ENCODE measurements at regions not wholly inside any gene's neighbourhood (a gene's known extent, or its start where the extent isn't known, plus 50 kb on each side); places are given as distances from the start of the nearest gene placed in this dataset.

DNA sequence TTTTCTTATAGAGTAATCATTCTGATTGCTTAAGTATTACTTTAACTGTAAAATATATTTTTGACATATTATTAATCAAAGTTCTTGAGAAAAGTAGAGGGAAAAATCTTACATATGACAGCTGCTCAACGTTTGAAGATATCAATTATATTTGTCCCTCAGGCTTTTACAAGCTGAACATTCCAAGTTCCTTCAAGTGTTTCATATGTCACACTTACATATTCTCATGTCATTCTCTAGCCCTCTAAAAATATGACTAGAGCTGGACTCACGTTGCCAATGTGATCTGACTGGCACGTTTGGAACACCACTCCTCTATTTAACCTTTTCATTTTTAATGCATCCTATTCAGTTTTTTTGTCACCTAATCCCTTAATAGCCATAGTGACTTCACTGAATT is 492.9 kb downstream of the PCDH18 start:
- no peak for DNase-seq

DNA sequence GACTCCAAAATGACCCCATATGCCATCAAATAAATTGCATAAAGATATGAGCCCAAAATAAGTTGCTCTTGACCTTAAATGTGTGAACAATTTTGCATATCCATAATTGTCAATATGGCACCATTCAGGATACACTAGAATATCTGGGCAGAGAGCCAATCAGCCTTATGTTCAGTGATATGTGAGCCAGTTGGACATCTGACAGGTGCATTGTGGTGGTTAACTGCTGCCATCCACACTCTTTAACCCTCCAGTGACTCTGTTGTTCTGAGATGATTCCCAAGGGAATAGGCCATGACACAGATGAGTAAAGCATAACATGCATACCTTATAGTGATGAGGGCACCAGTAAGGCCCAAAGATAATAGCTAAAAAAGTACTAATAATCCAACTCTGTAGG is 500.1 kb downstream of the PCDH18 start:
- DNase-seq = peak; percentile 11

DNA sequence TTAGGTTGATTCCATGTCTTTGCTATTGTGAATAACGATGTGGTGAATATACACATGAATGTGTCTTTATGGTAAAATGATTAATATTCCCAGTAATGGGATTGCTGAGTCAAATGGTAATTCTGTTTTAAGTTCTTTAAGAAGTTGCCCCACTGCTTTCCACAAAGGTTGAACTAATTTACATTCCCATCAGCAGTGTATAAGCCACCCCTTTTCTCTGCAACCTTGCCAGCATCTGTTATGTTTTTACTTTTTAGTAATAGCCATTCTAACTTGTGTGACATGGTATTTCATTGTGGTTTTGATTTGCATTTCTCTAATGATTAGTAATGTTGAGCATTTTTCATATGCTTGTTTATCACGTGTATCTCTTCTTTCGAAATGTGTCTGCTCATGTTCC is 503.3 kb downstream of the PCDH18 start:
- no peak for DNase-seq

DNA sequence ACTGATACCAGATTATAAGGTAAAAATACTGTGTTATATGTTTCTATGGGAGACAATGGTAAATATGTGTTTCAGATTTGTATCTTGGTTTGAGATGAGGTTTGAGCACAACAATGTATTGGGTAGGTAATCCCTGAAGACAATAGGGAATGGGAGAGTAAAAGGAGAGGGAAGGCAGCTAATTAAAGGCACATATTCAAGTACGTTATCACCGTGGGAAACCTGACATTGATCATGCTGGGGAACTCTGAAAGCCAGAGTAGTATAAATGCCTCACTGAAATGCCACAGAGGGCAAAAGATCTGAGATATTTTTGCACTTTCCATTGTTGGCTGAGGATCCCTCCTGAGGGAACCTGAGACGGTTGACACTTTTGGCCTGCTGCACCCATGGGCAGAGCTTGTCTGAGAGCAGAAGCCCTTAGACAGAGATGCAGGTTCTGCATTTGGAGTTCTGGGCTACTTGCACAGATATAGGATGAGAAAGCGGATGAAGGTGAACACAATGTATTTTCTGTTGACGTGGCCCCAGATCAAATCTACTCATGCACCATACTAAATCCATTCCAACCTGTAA is 506.7 kb downstream of the PCDH18 start:
- DNase-seq = no peak

DNA sequence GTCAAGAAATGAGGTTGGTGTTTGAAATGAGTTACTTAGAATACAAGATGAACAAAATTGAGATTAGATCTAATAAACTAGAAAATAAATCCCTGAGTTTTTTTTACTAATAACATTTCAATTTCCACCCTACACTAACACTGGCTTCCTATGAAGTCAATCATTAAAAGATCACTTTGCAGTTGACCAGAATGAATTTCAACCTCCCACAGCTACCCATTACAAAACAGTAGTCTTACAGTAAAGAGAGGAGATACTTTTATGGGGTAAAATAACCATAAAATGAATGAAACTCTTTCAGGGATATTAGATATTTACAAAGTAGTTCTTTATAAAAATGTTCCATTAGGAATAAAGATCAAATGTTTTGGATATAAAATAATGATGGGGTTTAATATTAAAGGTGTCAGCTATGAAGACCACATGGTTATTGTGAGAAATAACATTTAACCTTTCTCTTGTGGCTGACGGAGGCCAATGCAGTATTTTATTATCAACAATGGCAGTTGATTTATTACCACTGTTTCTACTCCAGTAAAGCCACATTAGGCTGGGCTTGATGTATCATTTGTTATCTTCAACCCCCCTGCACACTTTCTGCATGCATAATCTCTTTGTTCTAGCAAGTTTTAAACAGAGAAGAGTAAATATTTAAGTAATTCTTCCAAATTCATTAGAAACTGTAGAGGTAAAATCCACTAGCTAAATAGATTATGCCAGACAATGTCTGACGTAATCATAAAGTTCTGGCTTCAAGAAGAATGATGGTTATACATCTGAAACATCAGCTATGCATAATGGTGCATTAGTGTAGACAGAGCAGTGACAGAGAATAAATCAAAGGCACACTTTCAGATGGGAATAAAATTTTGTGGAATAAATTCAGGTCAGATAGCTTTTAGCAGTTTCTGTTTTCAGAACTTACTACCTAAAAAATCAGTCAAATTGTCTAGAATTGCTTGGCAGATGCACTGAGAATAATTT is 516.6 kb downstream of the PCDH18 start:
- no peak for DNase-seq

DNA sequence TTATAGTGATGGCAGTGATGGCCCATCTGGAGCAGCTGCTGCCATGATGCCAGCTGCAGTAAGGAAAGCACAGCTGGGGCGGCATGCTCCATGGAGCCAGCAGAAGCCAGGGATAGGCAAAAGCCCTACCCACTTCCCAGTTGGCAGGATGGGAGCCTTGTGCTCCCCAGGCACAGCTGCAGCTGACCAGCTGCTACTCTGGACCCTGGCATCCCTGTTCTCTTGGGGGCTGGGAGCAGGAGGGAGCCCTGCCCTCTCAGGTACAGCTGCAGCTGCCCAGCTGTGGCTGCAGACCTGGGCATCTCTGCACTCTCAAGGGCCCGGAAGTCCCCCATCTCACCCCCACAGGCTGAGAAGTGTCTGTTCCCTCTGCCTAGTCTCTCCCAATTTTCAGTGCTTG is 531.9 kb downstream of the PCDH18 start:
- DNase-seq = no peak

DNA sequence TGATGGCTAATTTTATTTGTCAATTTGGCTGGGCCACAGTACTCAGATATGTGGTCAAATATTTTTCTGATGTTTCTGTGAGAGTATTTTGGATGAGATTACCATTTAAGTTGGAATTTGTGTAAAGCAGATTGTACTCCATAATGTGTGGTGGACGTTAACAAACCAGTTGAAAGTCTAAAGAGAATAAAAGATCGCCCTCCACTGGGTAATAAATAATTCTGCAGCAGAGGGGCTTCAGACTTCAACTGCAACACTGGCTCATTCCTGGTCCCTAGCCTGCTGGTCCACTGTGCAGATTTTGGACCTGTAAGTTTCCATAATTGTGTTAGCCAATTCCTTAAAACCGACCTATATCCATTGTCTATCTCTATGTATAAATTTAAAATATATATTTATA is 540.3 kb downstream of the PCDH18 start:
- DNase-seq = no peak

DNA sequence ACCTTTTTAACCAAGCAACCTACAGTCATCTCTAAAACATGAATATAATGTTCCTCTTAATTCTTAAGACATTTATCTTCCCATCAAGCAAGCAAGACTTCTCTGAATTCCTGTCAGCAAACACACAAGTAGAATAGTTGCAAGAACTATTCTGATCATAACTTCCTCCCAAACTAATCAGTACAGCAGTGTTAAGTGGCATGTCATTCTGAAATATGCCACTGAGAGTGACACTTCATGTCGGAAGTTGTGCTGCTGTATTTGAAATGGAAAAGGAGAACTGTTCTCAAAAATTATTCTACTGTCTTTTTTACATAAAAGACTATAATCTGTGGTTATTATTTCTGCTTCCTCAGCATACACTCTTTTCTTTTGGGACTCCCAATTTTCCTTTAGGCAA is 546.6 kb downstream of the PCDH18 start:
- DNase-seq = no peak

DNA sequence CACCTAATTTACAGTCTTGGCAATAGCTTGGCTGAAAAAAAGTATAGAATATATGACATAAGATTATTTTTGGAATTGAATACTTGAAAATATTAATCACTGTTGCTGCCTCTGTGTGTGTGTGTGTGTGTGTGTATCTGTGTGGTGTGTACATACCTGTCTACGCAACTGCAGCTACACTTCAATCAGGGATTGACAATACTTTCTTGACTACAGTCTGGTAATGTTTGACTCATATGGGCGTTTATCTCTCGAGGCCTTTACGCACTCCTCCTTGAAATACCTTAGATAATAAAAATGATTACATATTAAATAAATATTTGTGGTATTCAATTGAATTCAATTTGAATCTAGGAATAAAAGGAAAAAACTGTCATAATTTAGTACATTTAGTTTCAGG is 565.2 kb downstream of the PCDH18 start:
- no peak for DNase-seq

DNA sequence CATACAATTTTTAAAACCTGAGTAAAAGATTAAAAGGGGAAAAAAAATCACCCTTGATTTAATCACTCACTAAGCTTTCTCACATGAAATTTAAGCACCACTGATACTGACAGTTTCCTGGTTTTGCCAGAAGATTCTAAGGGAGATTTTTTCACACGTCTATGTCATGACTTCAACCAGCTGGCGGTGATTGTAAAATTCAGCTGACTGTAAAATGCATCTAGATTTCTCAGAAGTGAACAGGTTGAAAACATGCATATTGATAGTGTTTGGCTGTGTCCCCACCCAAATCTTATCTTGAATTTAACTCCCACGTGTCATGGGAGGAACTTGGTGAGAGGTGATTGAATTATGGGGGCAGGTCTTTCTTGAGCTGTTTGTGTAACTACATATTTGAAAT is 566.8 kb downstream of the PCDH18 start:
- no peak for DNase-seq

DNA sequence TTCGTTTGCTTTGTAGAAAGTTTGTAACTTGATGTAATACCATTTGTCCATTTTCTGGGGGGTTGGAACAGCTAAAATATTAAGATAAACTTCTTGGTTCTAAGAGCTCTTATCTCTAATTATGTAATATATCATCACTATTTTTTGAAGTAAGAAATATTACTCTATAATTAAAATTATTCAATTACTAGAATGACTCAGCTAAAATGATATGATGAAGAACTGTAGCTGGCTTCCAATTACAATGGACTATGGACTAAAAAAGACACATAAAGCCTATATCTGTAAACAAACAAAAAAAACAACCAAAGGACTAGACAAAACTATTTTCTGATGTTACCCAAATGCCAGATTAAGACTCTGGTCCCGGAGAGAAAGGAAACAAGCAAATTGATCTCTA is 569.4 kb downstream of the PCDH18 start:
- no peak for DNase-seq

DNA sequence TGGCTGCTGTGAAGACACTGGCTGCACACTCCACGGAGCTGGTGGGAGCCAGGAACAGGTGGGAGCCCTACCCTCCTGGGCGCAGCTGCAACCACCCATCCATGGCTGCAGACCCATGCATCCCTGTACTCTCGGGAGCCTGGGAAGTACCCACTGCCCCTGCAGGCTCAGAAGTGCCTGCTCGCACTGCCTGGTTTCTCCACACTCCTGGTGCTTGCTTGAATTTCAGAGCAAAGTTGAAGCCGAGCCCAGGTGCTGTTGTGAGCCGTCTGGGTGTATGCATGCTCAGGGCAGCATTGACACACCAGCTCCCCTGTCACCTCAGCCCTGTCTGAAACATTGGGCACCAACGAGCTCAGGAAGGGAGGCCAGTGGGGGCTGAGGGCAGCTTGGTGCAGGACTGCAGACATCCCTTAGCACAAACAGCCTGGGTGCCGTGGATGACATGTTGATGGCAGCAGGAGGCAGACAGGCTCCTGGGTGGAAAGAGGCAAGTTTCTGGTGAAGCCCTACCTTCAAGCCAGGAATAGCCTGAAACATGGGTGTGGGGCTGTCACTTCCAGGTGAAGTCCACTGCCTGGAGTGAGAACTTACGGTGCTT is 585.9 kb downstream of the PCDH18 start:
- DNase-seq = no peak

DNA sequence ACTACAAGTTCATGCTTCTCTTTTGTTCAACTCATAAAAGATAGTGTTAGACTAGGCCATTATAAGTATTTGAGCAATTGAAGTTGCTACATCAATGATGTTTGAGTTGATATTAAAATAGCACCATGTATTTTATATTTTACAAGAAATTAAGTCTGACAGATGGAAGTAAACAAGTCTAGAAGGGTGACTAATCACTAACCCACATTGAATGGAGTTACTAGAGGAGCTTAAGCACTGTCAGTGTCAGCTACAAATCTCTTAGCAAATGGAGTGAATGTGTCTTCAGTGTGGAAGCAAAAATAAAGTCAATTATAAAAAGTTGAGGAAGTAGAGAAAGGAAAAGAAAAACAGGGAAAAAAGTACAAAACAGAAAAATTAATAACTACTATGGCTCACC is 592.5 kb downstream of the PCDH18 start:
- no peak for DNase-seq

DNA sequence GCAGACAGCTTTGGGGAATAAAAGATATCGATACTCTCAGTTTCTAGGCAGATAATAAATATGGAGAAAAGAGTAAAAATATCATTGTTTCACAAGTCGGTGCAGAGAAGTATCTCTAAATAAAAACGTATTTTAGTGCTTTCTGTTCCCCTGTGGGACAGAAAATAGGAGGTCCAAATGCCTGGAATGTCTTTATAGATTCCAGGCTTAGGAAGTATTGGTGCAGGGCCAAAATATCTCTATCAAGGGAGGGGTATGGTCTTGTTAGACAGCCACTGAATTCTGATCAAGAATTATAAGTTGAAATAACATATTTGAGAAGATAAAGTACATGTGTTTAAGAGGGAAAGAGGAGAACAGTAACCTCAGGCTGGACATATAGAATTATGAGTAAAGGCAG is 596.4 kb downstream of the PCDH18 start:
- DNase-seq = no peak

DNA sequence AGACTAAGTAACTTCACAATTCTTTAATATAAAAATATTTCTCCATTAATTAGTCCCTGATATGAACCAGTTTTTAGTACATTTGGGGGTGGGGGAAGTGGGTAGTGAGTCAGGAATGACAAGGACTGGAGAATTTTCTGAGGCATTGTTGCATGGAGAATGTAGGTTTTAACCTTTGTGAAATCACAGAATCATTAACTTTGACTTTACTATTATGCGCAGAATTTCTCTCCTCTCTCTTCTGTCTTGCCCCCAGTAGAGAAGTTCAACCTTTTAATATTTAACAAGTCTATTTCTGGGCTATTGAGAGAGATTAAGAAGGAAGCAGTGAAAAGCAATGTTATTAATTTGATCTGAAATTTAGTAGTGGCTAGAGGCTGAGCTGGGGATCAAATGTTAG is 597.0 kb downstream of the PCDH18 start:
- no peak for DNase-seq

DNA sequence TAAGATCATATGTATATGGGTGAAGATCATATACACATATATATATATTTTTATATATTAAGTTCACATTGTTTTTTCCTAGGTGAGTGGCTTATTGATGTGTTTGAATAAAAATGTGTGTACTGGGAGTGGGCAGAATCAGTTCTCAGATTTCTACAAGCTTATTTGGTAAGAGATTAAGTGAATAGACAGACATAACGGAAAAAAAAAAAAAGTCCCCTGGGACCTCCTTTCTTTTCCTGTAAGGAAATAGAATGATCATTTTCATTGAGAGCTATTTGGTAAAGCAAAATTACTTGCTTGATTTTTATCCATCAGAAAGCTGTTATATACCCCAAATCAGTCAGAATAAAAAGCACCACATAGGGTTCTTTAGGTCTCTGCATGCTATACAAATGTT is 597.7 kb downstream of the PCDH18 start:
- DNase-seq = no peak

DNA sequence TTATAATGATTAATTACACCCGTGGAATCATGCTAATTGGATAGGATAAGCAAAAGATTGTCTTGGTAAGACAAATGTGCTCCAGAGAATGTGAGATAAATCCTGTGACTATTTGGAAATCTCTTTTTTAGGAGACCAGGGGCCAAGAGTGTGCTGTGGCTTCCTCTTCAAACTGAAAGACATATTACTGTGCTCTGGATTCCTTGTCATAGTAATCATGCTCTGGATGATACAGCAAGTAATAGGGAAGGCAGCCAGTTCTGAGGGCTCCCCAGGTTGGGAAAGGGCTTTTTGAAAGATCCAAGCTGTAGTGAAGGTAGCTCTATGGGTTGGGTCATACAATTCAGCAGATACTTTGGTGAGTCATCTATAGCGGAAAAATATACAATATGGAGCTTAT is 600.5 kb downstream of the PCDH18 start:
- DNase-seq = no peak

DNA sequence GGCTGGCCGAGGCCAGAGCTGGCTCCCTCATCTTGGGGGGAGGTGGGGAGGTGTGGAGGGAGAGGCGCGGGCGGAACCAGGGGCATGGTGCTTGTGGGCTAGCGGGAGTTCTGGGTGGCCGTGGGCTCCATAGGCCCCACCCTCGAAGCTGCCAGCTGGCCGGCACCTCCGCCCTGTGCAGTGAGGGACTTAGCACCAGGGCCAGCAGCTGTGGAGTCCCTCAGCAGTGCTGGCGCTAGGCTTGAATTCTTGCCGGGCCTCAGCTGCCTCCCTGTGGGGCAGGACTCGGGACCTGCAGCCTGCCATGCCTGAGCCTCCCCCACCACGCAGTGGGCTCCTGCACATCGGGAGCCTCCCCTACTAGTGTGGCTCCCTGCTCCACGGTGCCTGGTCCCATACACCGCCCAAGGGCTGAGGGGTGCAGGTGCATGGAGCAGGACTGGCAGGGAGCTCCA is 603.3 kb downstream of the PCDH18 start:
- no peak for DNase-seq

DNA sequence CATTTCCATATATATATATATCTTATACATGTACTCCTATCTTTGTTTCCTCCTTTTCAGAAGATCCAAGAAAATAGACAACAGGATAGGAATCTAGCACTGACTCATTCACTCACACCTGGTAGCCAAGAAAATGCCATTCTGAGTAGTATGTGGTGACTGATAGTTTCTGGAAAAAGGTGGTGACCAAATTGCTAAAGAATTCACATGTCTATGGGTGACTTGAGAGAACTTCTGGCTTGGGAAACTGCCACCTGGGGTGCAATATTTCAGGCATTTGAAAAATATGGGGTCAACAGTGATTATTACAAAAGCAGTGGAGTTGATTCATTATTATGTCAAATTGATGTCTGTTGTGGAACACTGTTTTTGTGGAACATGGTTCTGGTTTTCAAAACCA is 605.1 kb downstream of the PCDH18 start:
- DNase-seq = no peak

DNA sequence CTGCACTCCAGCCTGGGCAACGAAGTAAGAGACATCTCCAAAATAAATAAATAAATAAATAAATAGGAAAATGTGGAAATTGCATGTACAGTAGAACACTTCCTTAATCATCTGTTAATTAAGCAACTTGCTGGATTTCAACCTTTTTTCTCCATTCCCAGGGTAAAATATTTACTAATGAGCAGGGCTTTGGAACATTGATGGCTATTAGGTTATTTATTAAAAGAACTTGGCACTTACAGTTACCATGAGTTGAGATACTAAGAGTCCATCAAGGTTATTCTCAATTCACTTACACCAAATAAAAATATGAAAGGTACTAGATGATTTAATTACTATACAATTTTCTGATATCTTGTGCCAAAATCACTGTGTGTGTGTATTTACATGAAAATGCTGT is 607.1 kb downstream of the PCDH18 start:
- no peak for DNase-seq

DNA sequence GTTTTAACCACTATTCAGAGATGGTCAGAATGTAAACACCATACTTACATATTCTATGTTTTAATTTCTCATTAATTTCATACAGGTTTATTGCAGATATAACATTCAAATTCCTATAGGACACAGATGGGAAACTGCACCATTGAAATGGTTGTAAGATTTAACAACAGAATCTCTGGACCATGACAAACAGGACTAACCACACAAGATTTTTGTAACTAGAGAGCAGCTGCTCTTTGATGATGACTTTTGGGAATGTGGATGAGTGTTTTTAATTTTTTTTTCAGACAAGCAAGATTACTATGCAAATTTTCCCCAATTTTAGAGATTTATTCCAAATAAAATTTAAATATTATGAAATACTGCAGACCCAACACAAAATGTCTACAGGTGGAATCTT is 610.2 kb downstream of the PCDH18 start:
- no peak for DNase-seq

DNA sequence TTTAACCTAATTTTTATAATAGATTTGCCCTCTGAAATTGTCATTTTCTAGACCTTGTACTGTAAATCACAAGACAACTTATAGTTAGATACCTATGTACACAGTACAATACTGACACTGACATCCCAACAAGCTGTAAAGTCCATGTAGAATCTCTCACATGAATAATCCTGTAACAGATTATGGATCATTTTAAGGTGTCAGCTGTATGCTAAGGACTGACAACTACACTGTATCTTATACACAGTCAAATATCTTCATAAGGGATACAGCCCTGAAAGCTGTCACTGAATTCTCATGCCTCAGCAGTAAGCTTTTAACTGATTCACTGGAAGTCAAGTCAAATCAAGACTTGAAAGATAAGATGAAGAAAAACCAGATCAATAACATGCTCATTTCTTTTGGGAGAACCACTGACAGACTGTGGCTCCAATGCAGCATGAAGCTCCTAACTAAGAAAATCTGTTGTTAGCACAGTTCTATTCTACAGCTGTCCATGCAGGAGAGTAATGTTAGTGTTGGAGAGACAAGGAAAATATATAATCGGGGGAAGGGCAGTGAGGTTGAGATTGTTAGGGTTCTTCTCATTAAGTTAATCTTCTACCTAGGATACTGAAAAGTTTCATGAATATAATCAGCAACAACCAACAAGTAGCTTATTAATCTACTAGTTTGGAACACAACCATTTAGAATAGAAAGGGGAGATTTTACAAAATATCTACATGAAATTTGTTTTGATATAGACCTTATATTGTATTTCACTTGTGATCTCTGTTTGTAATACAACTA is 612.0 kb downstream of the PCDH18 start:
- DNase-seq = no peak

DNA sequence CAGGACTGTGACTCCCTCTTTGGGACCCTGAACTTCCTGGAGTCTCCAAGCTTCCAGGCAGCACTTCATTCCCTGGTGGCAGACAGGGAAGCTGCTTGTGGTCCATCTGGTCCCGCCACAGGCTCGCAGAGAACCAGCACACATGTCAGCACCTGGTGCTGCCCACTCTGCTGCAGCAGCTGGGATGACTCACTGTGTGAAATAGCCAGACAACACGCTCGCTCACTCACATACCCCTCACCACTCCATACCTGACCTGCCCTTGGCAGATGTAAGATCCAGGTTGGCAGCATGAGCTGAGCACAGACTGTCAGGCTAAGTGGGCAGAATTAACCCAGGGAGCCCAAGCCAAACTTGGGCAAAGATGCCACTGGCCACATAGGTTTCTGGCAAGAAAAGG is 613.5 kb downstream of the PCDH18 start:
- no peak for DNase-seq
